Limb (tissue), 2 donors: ENCODE measurements at regions not wholly inside any gene's neighbourhood (a gene's known extent, or its start where the extent isn't known, plus 50 kb on each side); places are given as distances from the start of the nearest gene placed in this dataset.
"Not testable (repeated sequence)": the region's sequence is repeated elsewhere in the genome, so short reads cannot be mapped to it uniquely, and the experiment has no call there.

Source experiments
- DNase-seq, 2 donors: peaks; one replicate each; pipeline ENCODE4 v3.0.0-alpha.2; 2016; ENCODE audit errors: extremely low spot score in 2 of 2

DNA sequence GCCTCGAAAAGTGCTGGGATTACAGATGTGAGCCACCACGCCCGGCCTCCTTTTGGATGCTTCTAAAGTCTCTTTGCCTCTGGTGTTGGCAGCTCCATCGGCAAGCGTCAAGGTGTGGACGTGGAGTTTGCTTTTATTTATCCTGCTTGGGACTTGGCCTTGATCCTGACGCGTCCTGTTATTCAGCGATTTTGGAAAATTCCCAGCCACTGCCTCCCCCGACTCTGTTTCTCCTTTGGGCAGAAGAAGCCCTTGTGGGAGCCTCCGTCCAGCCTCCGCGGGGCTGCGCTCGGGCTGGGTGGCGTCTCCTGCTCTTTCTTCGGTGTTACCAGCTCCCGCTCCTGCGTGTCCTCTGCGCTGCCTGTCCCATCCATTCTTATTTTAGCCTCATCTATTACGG is 151.7 kb downstream of the TMEM121 start:
- not testable (repeated sequence) for DNase-seq

DNA sequence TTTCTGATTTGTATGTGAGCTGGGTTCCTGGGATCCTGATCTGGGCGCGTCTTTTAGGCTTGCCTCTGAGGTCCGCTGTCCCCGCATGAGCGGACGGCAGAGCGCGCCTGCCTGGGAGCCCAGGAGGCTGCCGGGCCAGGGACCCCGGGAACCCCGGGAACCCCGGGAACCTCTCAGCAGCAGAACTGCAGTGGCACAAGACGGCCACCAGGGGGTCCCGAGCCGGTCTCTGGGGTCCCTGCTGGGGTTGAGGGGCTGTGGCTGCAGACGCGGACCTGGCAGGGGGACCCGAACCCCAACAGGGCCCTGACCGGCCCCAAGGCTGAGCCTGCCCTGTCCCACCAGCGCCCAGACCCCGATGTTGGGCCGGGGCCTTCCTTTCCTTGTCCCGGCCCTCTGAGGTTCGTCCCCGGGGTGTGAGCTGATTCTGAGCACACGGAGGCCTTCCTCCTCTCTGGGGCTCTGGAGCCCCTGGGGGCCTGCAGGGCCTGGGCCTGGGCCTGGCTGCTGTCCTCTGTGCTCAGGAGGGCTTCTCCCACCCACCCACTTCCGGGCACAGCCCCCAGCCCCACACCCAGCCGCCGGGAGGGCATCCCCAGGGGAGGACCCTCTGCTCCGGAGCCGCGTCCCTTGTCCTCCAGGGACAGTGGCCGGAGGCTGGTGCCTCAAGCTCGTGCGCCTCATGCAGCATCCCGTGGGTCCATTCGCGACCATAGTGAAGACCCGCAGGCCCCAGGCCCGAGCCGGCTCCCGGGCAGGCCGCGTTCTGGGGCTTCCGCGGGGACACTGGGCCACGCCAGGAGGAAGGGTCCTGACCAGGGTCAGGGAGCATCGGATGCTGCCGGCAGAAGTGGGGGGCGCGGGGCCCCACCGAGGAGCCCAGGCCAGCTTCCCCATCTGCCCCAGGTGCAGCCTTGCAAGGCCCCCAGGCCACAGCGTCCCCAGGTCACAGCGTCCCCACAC is 152.9 kb downstream of the TMEM121 start:
- not testable (repeated sequence) for DNase-seq

DNA sequence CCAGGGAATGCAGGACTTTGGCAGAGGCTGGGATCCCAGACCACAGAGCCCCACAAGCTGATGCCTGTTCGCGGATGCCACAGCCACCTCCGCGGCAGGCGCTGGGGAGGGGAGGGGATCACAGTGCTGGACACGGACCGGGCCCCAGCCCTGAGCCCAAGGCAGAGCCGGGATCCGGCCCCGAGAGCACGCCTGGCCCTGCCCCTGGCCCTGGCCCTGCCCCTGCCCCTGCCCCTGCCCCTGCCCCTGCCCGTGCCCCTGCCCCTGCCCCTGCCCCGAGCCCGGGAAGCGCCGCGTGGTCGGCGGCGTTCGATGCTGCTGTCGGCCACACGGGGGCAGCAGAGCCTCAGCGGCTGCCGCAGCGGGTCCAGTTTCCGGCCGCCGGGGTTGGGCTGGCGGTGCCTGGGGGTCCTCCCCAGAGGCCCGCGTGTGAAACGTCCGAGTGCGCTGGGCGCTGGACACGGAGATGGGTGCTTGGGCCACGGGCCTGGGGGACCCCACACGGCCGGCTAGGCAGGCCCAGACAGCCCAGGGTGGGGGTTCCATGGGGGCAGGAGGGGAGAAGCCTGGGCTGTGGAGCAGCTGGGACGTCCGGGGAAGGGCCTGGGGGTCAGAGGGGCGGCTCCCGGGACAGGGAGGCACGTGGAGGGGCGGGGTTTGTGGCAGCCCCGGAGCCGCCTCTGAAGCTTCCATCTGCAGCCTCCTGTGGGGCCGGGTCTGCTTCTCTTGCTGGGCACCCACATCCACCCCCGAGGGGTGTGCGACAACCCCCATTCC is 153.8 kb downstream of the TMEM121 start:
- DNase-seq = not testable (repeated sequence)

DNA sequence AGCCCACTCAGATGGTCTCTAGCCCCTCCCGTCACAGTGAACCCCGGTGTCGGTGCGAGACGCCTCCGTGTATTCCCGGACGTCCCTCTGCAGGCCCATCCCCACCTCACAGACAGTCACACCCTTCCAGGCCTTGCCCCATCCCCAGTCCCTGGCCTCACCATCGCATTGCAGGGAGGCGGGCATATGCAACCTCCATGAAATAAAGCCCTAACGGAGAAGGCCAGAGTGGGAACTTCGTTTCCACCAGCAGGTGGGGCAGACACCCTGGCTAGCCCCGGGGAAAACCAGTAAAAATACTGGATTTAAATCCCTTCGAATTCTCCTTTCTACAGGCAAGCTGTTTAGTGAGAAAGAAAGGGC is 154.3 kb downstream of the TMEM121 start:
- not testable (repeated sequence) for DNase-seq

DNA sequence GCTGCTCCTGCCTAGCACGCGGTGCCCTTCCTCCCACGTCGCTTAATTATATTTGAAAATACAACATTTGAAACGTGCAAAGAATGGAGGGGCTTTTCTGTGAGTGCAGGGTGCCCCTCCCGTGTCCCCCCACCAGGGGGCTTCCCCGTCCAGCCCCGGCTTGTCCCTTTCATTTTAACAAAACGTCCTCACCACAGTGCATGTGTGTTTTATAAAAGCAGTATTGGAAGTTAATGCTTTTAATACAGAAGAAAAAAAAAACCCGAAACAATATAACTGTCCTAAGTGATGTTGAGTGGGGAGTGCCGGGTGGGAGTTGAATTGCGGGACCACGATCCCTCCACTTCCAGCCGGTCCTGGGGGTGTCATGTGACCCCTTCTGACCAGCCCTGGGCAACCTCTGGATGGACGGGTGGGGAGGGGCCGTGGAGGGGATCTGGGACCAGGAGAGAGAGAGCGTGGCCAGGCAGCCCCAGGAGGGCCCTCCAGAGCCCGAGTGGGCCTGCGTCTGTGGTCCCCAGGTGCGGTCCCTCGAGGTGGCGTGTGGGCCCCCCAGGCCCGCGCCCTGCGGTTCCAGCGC is 155.3 kb downstream of the TMEM121 start:
- not testable (repeated sequence) for DNase-seq

DNA sequence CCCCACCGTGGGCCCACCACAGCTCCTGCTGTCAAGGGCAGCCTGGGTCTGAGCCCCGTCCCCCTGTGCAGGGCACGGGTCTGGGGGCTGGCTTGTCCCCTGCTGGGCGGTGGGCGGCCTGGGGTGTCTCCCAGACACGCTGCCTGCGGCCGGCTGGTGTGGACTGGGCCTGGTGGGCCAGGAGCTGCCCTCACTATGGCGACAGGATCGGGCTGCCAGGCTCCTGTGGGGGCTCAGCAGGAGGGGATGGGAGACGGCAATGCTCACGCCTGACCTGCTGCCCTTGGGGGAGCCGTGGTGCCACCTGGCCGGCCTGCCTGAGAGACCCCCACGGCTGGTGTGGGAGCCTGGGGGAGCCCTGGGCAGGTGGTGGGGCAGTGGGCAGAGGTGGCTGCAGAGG is 156.1 kb downstream of the TMEM121 start:
- not testable (repeated sequence) for DNase-seq

DNA sequence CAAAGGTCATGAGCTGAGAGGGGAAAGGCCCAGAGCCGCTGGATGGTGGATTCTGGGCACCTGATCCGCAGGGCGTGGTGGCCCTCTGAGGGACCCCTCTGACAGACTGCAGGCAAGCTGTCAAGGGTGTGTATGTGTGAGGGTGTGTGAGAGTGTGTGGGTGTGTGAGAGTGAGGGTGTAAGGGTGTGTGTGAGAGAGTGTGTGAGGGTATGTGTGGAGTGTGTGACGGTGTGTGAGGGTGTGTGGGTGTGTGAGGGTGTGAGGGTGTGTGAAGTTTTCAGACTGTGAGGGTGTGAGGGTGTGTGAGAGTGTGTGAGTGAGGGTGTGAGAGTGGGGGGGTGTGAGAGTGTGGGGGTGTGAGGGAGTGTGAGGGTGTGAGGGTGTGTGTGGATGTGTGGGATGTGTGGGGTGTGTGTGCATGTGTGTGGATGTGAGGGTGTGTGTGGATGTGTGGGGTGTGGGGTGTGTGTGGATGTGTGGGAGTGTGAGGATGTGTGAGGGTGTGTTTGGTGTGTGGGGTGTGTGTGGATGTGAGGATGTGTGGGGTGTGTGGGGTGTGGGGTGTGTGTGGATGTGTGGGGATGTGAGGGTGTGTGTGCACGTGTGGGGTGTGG is 156.7 kb downstream of the TMEM121 start:
- DNase-seq = no peak

DNA sequence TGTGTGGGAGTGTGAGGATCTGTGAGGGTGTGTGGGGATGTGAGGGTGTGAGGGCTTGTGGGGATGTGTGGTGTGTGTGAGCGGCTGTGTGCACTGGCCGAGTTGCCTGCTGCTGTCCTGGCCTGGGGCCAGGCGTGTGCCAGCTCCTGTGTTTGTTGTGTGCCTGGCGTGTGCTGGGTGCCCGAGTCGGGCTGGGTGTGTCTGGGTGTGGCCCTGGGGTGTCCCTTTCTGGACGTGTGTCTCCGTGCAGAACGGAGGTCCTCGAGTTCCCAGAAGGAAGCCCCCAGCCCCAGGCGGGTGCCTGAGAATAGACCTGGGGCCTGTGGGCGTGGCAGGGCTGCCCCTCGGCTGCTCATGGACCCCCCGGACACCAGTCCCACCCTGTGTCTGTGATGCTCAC is 157.7 kb downstream of the TMEM121 start:
- DNase-seq = not testable (repeated sequence)

DNA sequence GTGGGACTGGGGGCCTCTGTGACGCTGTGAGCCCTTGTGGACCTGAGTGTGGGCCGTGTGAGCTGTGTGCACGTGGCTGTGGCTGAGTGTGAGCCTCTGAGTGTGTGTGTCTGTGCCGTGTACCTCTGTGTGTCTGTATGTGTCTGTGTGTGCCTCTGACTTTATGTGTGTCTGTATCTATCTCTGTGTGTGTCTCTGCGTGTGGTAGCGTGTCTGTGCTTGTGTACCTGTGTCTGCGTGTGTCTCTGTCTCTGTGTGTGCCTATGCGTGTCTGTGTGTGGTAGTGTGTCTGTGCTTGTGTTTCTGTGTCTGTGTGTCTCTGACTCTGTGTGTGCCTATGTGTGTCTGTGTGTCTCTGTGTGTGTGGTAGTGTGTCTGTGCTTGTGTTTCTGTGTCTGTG is 158.2 kb downstream of the TMEM121 start:
- DNase-seq = not testable (repeated sequence)

DNA sequence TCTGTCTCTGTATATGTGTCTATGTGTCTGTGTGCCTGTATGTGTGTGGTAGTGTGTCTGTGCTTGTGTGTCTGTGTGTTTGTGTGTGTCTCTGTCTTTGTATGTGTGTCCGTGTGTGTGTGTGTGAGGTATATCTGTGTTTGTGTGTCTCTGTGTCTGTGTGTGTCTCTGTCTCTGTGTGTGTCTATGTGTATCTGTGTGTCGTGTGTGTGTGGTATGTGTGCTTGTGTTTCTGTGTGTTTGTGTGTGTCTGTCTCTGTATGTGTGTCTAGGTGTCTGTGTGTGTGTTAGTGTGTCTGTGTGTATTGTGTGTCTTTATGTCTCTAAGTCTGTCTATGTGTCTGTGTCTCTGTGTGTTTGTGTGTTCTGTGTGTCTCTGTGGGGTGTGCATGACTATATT is 158.6 kb downstream of the TMEM121 start:
- DNase-seq = no peak

DNA sequence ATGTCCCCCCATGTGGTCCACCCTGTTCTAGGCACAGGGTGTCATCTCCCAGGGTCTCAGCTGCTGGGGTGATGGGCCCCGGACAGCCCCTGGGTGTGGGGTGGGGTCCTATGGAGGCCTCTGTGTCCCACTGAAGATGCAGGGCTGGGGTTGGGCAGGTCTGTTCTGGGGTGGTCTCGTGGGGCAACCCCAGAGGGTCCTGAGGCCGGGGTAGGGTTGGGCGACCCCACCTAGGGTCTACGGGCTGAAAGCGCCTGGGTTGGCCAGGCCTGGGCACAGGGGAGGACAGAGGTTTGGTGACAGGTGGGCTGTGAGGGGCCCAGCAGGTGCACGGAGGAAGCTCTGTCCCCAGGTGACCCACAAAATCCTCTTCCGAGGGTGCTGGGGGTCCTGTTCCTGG is 159.2 kb downstream of the TMEM121 start:
- DNase-seq = not testable (repeated sequence)

DNA sequence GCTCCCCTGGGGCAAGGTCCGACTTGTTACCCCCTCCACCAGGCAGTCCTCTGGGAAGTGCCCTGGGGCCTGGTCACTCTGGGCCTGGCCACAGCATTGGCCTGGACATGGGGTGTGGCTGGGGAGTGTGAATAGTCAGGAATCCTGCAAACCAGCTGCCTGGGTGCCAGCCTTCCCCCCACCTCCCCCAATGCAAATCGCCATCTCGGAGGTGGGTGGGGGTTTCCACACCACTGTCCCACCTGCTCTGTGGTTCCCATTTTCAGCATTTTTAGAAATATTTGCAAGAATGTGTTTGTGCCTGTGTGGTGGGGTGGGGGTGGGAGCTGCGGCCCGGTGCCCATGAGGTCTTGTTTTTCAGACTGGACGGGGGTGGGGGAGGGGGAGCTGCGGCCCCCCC is 159.7 kb downstream of the TMEM121 start:
- DNase-seq = not testable (repeated sequence)

DNA sequence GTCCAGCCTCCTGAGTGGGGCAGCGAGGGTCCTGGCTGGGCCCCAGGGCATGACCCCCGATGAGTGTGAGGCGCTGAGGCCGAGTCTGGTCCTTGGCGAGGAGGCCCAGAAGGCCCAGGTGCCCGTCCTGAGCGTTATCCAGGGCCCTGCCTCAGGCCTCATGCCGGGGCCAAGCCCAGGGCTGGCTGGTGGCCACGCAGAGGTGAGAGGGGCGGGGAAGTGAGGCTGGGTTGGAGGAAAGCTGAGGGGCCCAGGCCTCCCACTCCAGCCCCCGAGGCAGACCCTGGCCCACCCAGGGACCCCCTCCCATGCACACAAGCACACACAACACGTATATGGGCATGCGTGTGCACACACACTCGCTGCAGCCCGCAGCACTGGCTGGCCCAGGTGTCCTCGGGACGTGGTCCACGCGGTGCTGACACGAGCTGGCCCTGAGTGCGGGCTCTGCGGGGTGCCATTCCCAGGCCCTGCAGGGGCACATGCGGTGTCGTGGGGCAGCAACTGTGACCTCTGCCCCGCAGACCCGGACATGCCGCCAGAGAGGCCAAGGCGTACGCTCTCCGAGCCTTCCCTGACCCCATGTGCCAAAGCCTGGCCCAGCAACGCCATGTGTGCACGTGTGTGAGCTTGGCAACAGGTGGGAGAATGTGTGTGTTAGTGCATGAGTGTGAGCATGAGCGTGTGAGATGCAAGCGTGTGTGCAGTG is 160.2 kb downstream of the TMEM121 start:
- not testable (repeated sequence) for DNase-seq

DNA sequence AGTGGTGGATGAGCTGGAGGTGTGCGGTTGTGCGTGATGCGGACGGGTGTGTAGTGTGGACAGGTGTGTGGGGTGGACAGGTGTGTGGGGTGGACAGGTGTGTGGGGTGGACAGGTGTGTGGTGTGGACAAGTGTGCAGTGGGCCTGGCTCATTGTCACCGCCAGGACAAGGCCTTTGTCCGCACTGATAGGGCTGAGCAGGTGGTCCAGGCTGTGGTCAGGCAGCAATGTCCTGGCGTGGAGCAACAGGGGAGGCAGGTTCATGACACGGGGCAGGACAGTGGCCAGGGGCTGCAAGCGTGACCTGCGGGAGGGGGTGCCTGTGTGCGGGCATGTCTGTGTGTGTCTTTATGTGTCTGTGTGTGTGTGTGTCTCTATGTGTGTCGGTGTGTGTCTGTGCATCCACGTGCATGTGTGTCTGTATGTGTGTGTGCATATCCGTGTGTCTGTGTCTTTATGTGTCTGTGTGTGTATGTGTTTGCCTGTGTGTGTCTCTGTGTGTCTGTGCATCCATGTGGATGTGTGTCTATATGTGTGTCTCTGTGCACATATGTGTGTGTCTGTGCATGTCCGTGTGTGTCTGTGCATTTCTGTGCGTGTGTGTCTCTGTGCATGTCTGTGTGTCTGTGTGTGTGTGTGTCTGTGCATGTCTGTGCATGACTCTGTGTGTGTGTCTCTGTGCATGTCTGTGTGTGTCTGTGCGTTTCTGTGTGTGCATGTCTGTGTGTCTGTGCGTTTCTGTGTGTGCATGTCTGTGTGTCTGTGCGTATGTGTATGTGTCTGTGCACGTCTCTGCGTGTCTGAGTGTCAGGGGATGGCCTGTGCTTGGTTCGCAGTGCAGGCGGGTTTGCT is 161.0 kb downstream of the TMEM121 start:
- not testable (repeated sequence) for DNase-seq

DNA sequence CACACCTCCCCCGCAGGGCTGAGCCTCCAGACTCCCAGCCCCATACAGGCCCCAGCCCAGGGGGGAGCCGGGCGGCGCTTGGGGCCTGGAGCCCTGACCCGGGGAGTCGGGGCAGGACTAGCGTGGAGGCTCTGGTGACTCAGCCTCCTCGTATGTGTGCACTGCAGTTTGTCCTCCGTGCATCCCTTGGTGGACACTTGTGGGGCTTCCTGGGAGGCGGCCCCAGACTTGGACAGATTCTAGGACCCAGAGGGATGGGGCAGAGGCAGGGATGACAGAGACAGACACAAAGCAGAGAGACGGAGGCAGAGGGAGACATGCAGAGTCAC is 161.6 kb downstream of the TMEM121 start:
- not testable (repeated sequence) for DNase-seq

DNA sequence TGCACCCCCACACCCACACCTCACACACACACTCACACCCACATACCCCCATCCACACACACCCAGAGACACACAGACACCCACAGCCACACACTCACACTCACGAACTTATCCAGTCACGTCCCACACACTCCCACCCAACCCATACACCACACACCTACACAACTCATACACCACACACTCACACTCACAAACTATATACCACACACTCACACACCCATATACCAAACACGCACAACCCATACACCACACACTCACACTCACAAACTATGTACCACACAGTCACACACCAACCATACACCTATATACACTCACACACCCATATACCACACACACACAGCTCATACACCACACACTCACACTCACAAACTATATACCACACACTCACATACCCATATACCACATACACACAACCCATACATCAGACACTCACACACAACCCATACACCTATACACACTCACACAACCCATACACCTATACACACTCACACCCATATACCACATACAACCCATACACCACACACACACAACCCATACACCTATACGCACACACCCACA is 162.4 kb downstream of the TMEM121 start:
- not testable (repeated sequence) for DNase-seq

DNA sequence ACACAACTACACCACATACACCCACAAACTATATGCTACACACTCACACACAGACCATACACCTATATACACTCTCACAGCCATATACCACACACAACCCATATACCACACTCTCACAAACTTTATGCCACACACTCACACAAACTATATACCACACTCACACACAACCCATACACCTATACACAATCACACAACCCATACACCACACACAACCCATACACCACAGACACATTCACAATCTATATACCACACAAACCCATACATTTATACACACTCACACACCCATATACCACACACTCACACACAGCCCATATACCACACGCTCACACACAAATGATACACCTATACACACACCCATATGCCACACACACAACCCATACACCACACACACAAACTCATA is 163.3 kb downstream of the TMEM121 start:
- no peak for DNase-seq

DNA sequence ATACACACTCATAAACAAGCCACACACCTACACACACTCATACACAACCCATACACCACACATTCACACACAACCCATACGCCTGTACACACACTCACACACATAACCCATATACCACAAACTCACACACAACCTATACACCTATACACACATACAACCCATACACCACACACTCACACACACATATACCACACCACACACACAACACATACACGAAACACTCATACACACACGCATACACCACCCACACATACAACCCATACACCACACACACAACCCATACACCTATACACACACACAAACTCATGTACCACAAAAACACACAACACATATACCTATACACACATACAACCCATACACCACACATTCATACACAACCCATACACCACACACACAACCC is 164.3 kb downstream of the TMEM121 start:
- DNase-seq = no peak

DNA sequence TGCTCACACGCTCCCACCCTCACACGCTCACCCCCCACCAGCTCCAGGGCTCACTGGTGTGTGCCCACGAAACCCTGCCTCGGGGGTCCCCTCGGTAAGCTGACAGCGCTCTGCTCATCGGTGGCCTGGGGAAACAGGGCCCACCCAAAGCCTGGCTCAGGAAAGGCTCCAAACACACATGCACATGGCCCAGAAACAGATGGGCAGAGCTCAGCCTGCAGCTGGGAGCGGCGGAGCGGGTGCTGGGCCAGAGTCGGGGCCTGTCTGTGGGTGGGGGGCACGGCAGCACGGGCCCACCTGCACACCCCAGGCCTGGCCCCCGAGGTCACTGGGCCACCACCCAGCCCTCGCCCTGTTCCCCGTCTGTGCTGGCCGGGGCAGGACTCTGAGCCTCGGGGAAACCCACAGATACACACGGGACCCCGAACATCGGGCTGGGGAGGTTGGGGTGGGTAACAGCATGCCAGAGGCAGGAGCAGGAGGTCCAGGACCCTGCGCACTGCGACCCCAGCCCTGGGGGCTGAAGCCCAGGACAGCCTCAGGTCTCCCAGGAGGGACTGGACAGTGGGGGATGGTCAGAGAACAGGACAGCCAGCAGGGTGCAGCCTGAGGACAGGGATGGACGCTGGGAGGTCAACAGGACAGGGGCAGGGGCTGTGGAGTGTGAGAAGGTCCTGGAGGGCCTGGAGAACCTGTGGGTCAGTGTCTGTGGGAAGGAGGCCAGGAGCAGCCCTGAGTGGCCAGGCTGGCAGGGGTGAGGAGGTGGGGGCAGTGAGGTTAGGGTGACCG is 165.1 kb downstream of the TMEM121 start:
- not testable (repeated sequence) for DNase-seq
